ENCODE measurements at regions not wholly inside any gene's neighbourhood (a gene's known extent, or its start where the extent isn't known, plus 50 kb on each side); places are given as distances from the start of the nearest gene placed in this dataset.

DNA sequence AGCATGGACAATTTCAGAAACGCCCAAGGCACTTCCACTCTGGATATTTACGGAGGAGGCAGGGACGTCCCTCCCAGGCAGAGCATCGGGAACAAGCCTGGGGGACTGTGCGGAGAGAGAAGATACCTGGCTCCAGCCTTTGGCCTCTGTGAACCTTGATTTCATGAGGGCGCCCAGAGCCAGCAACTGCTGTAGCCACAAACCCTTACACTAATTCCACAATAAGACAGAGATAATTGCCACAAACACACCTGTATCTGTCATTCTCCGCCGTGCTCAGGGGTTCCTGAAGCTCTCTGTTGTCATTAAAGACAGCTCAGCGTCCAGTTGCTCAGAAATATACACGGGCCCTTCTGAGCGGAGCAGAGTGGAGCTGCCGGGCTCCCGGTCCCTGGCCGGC is 1292.1 kb downstream of the TBC1D22A start:
- DNase-seq, result no peak

DNA sequence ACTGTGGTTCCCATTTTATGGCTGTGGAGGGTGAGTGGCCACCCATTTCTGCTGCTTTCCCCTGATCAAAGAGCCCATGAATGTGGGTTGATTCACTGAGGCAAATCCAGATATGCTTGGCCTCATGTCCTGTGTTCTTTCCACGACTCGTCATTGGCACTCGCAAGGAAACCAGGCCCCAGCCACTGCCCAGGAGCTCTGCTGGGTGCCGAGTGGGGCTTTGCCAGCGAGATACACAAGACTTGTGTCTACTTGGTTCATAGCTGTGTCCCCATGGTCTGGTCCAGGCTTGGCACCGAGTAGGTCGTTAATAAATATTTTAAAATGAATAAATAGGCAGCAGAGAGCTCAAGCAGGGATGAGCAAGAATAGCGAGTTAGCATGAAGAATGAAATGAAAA is 1291.5 kb downstream of the TBC1D22A start:
- DNase-seq, result no peak

DNA sequence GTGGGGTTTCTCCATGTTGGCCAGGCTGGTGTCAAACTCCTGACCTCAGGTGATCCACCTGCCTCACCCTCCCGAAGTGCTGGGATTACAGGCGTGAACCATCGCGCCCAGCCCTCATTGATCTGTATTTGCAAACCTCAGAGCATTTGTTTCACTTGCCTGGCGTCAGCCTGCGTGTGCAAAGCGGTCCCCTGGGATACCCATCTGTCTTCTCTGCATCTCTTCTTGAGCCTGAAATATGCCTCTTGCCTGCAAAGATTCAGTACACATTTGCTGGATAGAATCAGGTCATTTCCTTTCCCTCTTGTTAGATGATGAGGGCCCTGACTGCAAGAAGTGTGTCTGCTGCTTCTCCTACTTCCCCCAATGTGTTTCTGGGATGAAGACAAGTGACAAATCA is 1291.0 kb downstream of the TBC1D22A start:
- DNase-seq, result no peak

DNA sequence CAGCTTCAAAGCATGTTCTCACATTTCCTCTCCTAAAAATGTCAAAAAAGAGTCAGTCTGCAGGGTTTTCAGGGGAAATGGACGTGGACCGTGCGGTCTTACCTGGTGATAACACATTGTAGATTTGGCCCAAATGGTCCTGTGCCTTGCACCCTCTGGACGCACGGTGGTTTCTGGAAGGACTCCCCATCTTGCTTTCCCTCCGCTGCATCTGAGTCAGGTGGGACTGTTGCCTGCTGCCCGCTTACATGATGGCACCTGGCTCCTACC is 1290.1 kb downstream of the TBC1D22A start:
- no peak for DNase-seq

DNA sequence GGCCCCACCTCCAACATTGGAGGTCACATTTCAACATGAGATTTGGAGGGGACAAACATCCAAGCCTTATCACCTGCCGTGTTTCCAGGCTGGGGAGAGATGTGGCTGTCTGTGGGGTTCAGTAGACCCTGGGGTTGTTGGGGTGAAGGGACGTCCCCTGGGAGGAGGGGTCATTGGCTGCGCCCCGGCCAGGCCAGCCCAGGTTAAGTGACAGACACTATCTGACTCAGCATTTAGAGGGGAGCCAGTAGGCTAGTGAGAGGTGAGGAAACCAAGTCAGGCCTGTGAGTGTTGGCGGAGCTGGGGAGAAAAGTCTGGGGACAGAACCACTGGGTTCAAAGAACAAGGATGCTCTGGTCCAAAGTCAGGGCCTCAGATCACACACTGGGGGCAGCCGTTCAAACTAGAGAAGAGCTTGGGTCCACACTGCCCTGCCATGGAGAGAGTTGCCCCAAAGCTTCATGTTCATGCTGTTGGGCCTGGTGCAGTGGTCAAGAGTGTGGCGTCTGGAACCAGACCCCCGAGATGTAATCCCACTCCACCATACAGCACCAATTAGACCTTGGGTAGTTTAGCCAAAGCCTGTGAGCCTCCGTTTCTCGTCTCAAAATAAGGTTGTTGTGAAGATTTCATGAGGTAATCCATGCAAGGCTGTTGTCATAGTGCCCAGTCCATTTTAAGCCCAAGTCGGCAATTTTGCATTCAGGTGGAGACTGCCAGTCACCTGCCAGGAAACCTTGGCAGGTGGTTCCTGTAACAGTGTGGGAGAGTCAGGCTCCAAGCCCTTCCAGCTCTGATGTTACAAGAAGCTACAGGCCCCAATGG is 1289.6 kb downstream of the TBC1D22A start:
- no peak for DNase-seq

DNA sequence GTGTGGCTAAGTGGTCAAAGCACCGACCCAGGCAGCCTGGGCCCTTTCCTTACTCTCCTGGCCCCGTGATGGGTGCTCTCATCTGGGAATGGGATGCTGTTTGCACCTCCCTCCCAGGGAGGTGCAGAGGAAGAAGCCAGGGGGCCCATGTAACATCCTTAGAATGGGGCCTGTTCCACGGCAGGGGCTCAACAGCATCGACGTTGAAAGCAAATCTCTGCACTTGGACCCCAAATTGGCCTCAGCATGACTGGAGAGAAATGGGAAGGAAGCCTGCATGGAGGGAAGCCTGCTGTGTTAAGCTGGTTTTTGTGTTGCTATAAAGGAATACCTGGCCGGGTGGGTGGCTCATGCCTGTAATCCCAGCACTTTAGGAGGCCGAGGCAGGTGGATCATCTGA is 1288.4 kb downstream of the TBC1D22A start:
- DNase-seq, result no peak

DNA sequence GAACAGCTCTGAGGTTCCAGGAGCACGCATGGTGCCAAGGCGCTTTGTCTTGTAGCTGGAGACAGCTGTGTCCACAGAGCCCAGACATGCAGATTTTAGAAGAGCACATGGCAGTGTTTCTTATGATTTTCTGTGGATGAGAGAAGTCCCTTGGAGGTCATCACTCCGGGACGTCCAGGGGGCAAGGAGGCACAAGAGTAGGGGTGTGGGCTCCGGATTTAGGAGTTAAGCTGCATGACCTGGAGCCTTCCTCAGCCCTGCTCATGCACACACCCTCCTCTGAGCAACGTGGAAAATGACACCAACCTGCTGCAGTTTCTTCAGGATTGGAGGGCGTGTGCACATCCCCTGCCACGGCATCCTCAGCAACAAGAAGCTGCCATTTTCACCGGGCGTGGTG is 1286.7 kb downstream of the TBC1D22A start:
- DNase-seq, result no peak

DNA sequence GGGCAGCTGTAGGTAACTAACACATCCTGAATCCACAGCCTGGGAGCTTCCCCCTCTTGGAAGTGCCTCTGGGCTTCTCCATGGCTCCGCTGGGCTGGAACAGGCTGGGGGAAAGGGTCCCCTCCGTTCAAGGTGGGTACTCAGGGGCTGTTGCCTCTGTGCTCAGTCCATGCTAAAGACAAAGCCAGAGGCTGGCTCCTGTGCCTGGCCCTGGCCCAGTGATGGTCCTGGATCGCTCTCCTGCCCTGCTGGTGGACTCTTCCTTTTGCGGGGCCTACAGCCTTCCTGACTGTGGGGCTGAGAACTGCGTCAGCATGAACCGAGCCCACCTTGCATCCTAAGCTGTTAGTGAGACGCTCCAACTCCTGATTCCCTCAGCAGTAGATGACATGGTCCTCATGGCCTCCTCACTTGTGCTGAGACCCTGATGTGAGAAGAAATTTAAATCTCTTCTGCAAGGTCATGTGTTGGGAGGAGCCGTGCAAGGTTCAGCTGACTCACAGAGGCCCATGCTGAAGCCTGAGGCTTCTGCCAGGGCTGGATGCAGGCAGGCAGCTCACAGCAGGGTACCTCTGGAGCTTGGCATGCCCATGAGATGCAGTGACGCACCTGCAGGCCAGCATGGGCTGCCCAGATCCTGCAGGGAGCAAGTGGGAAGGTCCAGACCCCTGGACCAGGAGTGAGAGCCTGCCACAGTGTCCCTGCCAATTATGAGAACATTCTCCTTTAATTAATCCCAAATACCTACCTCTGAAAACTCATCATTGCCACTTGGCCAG is 1285.5 kb downstream of the TBC1D22A start:
- no peak for DNase-seq

DNA sequence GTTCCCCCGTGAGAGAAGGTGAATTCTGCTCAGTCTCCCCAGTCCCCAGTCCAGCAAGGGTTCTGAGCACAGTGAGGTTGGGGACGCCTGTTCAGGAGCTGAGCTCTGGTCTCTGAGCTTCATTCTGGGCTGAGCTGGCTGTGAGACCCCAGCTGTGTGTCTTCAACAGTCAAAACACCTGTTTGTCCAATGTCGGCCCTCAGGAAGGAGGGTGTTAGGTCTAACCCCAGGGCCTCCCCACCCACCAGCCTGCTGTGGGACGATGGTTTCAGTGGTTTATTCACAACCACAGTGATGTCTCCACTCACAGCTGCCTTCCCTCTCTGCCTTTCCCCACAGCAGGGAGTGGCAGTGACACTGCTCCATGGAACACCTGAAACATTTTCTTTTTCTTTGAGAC is 1282.9 kb downstream of the TBC1D22A start:
- no peak for DNase-seq

DNA sequence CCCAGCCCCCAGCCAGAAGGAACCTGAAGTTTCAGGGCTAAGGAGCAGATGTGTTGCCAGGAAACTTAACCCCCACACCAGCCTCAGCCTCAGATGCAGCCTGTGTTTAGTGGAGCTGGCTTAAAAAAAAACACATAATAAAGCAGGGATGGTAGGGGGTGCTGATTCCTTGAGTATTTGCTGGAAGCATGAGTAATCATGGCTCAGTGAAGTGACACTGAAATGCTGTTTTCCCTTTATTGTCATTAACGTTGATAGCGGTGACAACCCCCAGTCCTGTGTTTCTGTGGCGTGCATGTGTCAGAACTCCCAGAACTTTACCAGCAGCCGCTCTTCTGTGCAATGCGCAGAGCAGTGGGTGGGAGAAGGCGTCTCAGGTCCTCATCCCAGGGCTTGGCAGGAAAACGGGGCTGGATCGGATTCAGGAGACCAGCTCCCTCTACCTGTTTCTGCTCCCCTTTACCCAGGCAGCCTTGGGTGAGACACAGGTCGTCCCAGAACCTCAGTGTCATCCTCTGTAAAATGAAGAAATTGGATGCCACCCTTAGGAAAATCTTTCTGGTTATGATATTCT is 1282.1 kb downstream of the TBC1D22A start:
- DNase-seq, result no peak

DNA sequence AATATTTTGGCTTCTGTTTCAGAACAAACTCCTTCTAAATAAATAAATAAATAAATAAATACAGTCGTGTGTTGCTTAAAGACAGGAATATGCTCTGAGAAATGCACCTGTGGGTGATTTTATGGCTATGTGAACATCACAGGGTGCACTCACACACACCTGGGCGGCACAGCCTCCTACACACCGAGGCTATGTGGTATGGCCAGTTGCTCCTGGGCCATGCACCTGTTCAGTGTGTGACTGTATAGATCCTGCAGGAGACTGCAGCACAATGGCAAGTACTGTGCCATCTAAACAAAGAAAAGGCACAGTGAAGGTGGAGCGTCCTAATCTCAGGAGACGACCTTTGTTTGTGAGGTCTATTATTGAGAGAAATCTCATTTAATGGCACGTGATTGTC is 1281.1 kb downstream of the TBC1D22A start:
- DNase-seq, result no peak

DNA sequence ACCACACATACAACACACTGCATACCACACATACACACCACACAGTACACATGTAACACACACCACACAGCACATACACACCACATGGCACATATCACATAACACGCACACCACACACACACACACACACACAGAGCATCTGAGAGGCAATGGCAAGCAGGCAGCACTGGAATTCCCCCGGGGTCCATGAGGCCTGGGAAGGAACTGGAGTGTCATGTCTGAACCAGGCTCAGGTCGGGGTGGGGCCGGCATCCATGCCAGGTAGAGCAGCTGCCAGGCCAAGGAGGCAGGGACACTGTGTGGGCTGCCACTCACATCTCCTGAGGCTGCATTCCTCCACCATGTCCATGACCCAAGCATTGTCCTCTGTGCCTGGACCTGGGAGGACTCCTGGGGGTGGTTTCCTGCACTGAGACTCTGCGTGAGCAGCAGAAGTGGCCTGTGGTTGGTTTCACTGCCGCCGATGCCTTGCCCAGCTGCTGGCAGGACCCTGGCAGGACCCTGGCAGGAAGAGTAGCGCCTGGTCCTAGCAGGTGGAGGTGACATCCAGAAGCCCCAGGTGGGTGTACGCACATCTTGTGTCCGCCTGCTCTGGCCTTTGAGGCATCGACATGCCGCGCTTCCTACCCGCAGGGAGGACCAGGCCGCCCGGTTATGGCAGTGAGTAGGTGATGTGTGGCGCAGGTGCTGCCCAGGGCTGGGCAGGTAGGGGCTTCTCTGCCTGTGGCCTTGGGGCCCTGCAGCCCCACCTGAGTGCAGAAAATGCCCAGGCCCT is 1280.4 kb downstream of the TBC1D22A start:
- no peak for DNase-seq

DNA sequence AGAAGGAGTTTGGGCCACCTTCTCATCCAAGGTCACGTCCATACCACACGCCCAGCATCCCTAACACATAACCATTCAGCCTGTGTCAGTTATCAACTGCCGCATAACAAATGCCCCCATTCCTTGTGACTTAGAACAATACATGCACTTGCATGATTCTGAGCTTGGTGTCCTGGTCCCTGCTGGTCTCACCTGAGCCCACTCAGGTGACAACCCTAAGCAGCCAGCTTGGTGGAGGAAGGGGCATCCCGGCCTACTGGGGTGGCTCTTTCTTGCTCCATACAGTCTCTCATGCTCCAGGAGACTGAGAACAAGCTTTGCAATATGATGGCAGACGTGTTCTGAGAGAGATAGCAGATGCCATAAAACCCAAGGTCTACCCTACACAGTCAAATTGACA is 1276.9 kb downstream of the TBC1D22A start:
- no peak for DNase-seq

DNA sequence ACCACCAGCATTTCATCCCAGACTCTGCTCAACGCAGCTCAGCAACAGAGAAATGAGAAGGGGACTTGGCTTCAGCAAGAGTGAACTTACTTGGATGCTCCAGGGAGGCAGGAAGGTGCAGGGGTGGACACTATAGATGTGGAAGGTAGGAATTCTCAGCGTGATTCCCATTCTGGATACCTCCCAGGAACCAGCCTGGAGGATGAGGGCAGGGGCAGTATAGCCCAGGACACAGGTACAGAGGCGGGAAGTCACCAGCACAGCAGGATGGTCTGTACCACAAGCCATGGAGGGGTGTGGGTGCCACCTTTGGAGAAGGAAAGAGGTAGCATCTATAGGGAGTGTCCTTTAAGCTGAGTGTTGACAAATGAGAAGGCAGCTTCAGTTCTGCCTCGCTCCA is 1275.2 kb downstream of the TBC1D22A start:
- DNase-seq, result no peak

DNA sequence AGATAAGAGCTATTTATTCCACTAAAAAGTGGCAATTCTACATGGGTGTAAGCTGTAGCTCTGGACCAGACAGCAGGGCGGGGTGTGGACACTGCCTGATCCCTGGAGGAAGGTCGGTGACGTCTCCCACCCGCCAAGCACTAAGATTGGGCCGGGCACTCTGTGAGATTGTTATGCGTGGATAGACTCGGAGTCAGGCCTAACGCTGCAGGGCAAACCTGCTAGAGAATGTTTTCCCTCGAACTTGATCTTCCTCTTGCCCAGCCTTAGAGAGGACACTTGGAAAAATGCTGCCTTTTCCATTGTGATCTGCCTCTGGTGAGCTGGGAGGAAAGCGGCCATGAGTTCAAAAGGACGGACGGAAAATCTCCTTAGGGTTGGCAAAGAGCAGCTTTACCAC is 1273.4 kb downstream of the TBC1D22A start:
- DNase-seq, result no peak

DNA sequence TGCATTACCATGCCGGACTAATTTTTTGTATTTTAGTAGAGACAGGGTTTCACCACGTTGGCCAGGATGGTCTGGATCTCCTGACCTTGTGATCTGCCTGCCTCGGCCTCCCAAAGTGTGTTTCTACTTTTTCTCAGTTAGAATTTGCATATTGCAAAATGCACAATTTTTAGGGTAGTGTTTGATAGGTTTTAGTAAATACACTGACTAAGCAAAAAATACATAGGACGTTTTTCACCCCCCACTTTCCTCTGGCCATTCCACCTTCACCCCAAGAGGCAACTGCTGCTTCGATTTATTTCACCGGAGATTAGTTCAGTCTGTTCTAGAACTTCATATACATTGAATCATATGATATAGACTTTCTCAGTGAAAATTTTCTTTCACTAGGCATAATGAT is 1269.1 kb downstream of the TBC1D22A start:
- DNase-seq, result no peak

DNA sequence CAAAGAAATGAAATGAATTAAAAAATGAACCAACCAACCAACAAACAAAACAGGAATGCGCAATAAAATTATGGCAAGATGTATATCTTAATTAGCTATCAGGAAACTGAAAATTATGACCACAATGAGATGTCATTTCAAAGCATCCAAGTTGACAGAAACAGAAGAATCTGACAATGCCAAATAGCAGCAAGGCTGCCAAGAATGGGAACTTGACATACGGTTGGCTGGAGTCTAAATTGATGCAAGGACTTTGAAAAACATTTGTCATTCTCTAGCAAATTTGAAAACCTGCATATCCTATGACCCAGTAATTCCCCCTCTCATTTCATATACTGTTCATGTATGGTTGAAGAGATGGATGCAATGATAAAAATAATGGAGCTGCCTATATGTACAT is 1262.6 kb downstream of the TBC1D22A start:
- DNase-seq, result no peak

DNA sequence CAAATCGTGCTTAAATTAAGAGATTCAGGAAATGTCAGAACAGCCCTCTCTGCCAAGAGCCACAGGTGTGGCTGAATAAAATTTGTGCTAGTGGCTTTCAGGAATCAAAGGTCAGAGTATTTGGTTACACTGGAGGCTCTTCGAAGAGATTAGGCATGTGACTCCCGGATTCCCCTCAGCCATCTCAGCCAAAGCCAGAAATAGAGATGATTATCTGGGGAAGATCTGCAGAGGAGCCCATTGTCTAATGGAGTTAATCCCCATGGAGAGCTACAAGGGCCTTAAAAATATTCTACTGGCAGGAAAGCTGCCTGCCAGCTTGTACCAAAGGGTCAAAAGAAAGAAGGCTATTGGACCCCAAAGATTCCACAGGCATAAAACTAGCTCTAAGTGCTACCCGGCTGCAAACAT is 1259.5 kb downstream of the TBC1D22A start:
- no peak for DNase-seq

DNA sequence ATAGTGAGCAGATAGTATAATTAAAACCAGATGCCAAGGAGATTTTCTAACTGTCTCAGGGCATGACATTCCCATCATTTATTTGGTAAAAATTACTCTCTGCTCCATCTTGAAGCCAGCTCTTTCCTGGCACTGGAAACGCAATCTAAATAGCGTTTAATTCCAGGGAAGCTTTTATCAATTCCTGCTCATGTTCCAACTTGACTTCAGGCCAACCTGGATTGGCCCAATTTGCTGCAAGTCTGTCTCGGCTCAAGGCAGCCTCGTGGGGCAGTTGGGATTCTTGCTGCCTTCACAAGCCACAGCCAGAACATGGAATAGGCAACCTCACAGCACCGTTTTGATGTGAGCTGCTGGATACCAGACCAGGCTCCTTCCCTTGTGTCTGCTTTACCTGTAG is 1255.9 kb downstream of the TBC1D22A start:
- no peak for DNase-seq

DNA sequence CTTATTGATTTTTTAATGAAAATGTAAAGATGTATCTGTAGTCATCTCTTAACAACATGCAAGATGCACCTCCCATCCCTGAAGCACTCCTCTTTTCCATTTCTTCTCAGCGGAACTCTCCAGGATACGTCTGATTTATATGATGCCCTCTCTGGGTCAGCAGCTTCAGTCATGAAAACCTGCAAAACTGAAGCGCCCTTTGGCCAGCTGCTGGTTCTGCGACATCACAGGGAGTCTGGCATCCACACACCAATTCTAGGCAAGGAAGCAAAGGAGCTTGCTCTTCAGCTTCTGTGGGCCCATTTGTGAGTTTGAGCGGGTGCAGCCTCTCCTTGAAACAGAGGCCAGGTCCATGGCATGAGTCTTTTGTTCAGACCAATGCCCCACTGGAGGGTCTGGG is 1253.3 kb downstream of the TBC1D22A start:
- no peak for DNase-seq

DNA sequence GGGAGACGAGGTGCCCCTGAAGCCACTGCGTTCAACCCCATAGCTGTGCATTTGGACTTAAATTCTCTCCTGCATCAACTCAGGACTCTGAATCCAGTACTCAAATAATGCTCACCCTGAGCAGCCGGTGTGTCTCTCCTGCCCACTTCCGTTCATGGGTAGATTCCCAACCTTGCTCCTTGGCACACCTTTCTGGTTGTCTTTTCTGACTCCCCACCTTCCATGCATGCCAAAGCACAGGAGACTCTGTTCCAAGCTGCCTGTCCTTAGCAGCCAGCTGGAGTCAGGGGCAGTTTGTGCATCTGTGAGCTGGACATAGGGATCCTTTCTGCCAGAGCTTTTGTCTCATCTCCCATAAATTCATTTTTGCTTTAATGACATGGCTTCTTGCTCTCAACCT is 1242.5 kb downstream of the TBC1D22A start:
- DNase-seq, result no peak

DNA sequence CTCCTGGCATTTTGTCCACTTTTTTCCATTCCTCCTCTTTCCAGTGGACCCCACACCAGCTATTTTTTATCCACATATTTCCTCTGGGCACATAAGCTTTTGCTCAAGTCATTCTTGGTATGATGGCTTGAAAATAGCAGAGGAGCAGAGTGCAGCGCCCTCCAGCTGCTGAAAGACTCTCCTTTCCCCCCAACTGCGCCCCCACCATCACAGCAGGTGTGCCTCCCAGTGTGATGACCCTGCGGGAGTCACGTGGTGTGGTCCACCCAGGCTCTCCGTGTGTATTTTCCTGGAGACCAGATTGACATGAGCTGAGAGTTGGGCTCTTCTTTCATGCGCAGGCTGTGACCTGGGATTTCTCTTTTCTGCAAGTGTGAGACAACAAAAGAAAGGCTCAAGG is 1241.6 kb downstream of the TBC1D22A start:
- DNase-seq, result no peak

DNA sequence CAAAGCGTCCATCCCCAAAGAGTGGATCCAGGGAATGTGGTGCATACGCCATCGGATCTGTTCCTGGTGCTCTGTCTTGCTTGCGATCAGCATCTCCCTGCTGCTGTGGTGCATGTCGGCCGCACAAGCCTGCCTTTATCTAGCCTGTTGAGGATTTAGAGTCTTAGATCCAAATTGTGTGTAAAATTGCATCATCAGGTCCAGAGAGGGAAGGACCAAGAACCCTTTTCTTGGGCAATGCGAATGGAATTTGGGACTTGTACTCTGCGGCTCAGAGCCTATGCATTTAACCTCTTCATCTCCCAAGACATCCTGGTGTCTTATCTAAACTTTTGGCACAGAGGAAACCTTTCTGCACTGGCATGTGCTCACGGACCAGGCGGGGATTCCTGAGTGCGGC is 1238.7 kb downstream of the TBC1D22A start:
- DNase-seq, result no peak

DNA sequence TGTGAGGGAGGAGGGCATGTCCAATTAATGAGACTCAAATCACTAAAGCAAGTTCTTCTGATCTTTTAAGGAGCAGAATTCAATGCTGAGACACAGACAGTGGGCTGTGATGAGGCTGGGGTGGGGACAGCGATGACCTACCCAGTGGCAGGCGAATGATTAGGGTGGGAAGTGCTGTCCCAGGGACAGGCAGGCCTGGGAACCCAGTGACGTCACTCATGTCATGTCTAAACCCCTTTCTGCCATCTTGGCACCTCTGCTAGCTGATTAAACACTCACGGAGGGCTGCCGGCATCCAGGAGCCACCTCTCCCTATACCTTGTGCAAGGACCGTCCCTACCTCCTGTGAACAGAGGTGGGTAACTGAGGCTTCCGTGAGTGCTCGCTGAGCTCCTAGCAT is 1235.2 kb downstream of the TBC1D22A start:
- DNase-seq, result no peak
